ENCODE measurements at regions not wholly inside any gene's neighbourhood (a gene's known extent, or its start where the extent isn't known, plus 50 kb on each side); places are given as distances from the start of the nearest gene placed in this dataset.

GRCh38 chr11:115736146-115736545 lies 231.9 kb upstream of the CADM1 start:
- no peak for DNase-seq

GRCh38 chr11:115724666-115725065 lies 220.5 kb upstream of the CADM1 start:
- no peak for DNase-seq

DNA sequence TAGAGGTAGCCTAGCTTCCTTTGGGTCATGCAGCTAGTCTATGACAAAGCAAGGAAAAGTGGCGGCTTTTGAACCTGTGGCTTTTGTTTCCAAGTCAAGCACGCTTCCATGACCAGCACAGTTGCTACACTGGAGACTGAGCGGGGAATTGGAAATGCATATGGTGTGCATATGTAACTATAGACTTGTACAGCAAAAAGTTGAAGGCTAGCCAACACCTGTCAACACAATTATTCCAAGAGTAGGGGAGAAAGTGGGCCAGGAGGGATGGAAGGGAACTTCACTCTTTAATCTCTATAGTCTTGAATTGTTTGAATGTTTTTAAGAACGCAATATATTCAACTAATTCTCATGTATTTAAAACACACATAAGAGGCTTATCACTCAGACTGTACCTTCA lies 218.5 kb upstream of the CADM1 start:
- DNase-seq: no peak

- no peak for DNase-seq
These were observed 217.2 kb upstream of the CADM1 start for GRCh38 chr11:115721296-115721995.

DNA sequence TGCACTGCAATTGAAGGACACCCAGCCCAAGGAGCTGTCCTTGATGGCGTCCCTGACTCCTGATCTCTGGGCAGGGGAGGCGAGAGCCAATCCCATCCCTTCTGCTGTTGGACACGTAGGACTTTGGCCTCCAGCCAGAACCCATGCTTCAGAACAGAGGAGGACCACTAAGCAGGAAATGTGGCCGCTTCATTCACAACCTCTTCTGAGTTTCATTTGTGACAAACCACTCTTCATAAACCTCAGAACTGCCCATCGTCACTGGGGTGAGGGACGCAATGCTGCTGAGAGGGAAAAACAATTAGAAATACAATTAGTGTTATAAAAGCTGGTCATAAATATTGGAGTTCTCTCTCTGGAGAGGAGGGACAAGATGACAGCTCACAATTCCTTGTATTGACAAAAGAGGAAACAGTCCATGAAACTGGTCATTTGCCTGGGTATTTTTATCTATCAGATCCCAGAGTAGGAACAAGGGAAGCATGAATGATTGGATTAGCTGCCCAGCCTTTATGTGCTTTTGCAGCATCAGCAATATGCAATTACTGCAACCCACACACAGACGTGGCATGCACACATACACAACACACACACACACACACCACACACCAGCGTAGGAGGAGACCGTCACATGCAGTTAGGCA lies 216.5 kb upstream of the CADM1 start:
- DNase-seq: peak; percentile 56

- no peak for DNase-seq
These were observed 214.7 kb upstream of the CADM1 start for GRCh38 chr11:115718945-115719344.

- peak; percentile 28 for DNase-seq
These were observed 213.9 kb upstream of the CADM1 start for GRCh38 chr11:115718106-115718505.

GRCh38 chr11:115716601-115717529 lies 212.7 kb upstream of the CADM1 start:
- peak; percentile 61 for DNase-seq

GRCh38 chr11:115716080-115716479 lies 211.9 kb upstream of the CADM1 start:
- DNase-seq: no peak

GRCh38 chr11:115715251-115715770 lies 211.1 kb upstream of the CADM1 start:
- DNase-seq: no peak

DNA sequence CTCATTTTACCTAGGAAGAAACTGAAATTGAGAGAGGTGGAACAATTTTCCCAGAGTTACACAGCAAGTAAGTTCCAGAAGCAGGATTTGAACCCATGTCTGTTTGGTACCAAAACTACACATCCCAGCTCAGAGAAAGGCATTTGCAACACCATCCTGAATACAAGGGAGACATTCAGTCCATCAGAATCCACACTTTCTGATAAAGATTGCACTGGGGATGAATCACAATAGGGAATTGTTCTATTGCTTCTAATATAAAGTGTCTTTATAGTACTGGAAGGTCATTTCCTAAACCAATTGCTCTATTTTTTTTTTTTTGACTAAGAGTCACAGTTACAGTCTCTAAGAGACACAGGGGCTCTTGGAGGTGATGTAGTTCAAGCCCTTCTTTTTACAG lies 208.1 kb upstream of the CADM1 start:
- DNase-seq: no peak

DNA sequence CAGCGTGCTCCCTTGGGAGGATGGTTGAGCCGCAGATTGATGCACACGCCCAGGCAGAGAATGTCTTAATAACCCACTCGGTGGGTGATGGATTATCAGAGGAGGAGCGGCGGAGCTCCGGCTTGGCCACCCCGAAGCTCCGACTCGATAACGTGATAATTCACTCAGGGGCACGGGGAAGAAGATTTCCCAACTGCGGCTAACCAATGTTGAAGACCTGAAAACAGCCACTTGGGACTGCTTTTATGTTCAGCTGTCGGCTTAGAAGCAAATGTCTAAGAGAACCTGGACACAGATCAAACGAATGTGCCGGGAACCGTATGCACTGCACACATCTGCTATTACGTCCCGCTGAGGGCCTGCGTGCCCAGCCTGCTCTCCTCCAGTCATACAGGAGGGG lies 206.8 kb upstream of the CADM1 start:
- DNase-seq: no peak

GRCh38 chr11:115710426-115710825 lies 206.2 kb upstream of the CADM1 start:
- DNase-seq: no peak

DNA sequence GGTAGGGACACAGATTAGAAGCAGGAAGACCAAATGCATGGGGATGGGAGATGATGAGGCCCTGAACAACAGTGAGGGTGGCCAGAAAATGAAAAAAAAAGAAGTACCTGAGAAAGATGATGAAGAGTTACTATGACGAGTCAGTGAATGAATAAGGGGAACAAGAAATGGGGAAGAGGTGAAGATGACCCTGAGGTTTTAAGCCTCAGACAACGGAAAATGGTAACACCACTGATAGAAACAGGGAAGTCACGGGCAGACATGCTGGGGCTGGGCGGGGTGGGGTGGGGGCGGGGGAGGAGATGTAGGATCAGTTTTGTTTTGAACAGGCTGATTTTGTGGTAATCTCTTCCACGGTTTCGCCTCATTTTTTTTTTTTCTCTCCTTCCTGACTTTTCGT lies 205.1 kb upstream of the CADM1 start:
- peak; percentile 90 for DNase-seq

GRCh38 chr11:115707180-115707905 lies 203.1 kb upstream of the CADM1 start:
- peak; percentile 94 for DNase-seq

- peak; percentile 86 for DNase-seq
These were observed 202.5 kb upstream of the CADM1 start for GRCh38 chr11:115706626-115707135.

GRCh38 chr11:115705200-115705599 lies 201.0 kb upstream of the CADM1 start:
- peak; percentile 28 for DNase-seq

DNA sequence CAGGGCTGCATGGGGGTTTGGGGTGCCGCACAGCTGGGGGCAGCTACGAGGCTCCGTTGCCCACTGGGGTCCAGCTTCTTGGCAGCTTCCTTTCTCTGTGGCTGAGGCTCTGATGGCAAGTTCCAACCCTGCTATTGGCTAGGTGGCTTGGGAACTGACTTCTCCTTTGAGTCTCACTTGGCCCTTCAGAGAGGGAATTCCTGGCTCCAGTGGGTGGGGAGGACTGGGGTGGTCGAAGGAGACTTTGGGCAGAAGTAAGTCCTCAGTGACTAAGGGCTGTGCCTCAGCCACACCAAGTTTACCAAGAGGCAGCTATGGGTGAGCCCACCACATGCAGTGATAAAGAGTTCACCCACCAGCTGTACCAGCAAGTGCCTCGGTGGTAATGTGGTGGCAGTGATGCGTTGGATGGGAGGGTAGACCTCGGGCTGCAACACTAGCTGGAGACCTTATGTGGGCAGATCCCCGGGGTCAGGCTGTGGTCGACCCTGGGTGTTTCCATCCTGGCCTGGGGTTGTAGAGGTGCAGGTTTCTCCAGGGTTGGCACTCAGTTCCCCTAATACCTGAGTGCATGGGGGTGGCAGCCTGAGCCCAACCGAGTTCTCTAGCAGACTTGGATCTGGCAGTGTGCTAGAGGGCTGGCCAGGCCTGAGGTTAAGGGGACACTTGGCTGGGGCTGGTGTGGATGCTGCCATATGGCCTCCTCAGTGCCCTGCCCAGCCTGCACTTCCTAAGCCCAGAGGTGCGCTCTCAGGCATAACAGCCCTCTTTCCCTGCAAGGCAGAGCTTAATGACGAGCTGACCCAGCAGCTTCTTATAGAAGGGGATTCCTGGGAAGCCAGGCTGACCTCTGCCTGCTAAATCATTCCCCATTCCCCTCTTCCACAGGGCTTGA lies 197.0 kb upstream of the CADM1 start:
- no peak for DNase-seq

DNA sequence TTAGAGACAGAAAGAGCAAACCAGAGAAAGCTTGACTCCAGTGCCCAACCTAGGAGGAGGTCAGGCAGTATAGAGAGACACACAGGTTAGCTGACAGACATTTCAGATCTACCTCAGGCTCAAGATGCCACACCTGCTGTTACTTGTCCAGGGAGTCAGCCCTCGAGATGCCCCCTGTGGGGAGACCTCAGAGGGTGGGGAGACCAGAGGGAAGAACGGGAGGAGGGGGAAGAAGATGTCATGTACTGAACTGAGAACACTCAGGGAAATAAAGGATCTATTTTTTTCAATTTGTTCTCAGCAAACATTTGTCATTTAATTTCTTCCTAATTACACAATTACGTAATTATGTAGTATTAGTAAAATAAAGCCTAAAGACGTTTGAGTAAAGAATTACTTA lies 196.3 kb upstream of the CADM1 start:
- DNase-seq: no peak

GRCh38 chr11:115699733-115700132 lies 195.5 kb upstream of the CADM1 start:
- DNase-seq: no peak

DNA sequence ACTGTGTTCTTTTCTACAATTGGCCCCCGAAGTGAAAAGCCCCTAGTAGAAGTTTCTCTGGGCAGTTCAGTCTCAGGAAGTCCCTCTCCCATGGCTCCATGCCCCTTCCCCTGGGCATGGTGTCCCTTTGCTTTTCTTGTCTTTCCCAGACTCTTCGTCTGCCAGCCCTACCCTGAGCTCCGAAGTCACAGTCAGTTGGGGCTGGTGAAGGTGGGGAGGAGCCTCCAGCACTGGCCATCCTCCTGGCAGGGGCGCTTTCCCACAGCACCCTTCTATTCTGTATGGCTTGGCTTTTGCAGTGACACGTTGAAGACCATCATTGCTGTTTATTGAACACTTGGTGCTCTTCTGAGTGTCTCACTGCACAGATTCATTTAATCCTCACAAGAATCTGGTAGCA lies 195.1 kb upstream of the CADM1 start:
- no peak for DNase-seq
